GM23338 (cell line): ENCODE measurements at regions not wholly inside any gene's neighbourhood (a gene's known extent, or its start where the extent isn't known, plus 50 kb on each side); places are given as distances from the start of the nearest gene placed in this dataset.

Experiments
- ATAC-seq: fragments of 200-7000 bp; cut with Tn5 transposase; 3 replicates; pipeline ENCODE4 v1.9.1; 2020
- DNase-seq: peaks from one replicate; pipeline ENCODE4 v3.0.0-alpha.2; 2015; ENCODE audit warnings: low spot score
- H2AFZ ChIP-seq: fragments of 200-600 bp; sonication (generic); 2 replicates; pipeline ENCODE4 v1.8.0; 2016; ENCODE audit warnings: antibody characterized with exemption, mild to moderate bottlenecking, moderate library complexity
- H3F3A ChIP-seq: fragments of 200-600 bp; sonication (generic); replicated peaks from 2 replicates; pipeline ENCODE4 v1.8.0; 2017; ENCODE audit warnings: antibody characterized with exemption, mixed run types, low read depth
- H3K27ac ChIP-seq: fragments of 200-600 bp; sonication (generic); 2 replicates; pipeline ENCODE4 v1.6.1; 2016; ENCODE audit warnings: low read depth
- H3K27me3 ChIP-seq: fragments of 200-600 bp; sonication (generic); 2 replicates; pipeline ENCODE4 v1.8.0; 2016; ENCODE audit warnings: mild to moderate bottlenecking, mixed run types, moderate library complexity; ENCODE audit not compliant: insufficient read depth
- H3K36me3 ChIP-seq: fragments of 200-600 bp; sonication (generic); 2 replicates; pipeline ENCODE4 v1.8.0; 2016; ENCODE audit warnings: mild to moderate bottlenecking; ENCODE audit not compliant: insufficient read depth
- H3K4me1 ChIP-seq: fragments of 200-600 bp; sonication (generic); 2 replicates; pipeline ENCODE4 v1.8.0; 2016; ENCODE audit warnings: mild to moderate bottlenecking, moderate library complexity; ENCODE audit not compliant: insufficient read depth
- H3K4me2 ChIP-seq: fragments of 200-600 bp; sonication (generic); 2 replicates; pipeline ENCODE4 v1.7.1; 2017; ENCODE audit warnings: mixed run types
- H3K4me3 ChIP-seq: fragments of 200-600 bp; sonication (generic); 2 replicates; pipeline ENCODE4 v1.6.1; 2016; ENCODE audit warnings: mixed run types
- H3K79me2 ChIP-seq: fragments of 200-600 bp; sonication (generic); replicated peaks from 2 replicates; pipeline ENCODE4 v1.8.0; 2017; ENCODE audit warnings: mild to moderate bottlenecking; ENCODE audit not compliant: insufficient read depth
- H3K9me2 ChIP-seq: fragments of 200-600 bp; sonication (generic); 2 replicates; pipeline ENCODE4 v1.8.0; 2017; ENCODE audit not compliant: insufficient read depth
- H4K20me1 ChIP-seq: fragments of 200-600 bp; sonication (generic); replicated peaks from 2 replicates; pipeline ENCODE4 v1.8.0; 2017; ENCODE audit warnings: mild to moderate bottlenecking; ENCODE audit not compliant: insufficient read depth
- H3K27ac Mint-ChIP-seq: 2 replicates; pipeline ENCODE4 v1.8.0; 2020; ENCODE audit warnings: inconsistent platforms, mild to moderate bottlenecking, moderate library complexity, mixed read lengths
- H3K27me3 Mint-ChIP-seq: 3 replicates; pipeline ENCODE4 v1.8.0; 2022; ENCODE audit warnings: low read depth, mild to moderate bottlenecking, moderate library complexity, mixed read lengths, inconsistent platforms; ENCODE audit not compliant: insufficient read depth, poor library complexity
- H3K36me3 Mint-ChIP-seq: 3 replicates; pipeline ENCODE4 v1.8.0; 2021; ENCODE audit warnings: low read depth, mild to moderate bottlenecking, inconsistent platforms, moderate library complexity, mixed read lengths
- H3K4me1 Mint-ChIP-seq: 3 replicates; pipeline ENCODE4 v1.8.0; 2020; ENCODE audit warnings: mild to moderate bottlenecking, inconsistent platforms, mixed read lengths
- H3K4me3 Mint-ChIP-seq: 3 replicates; pipeline ENCODE4 v1.8.0; 2021; ENCODE audit warnings: moderate library complexity, mild to moderate bottlenecking, inconsistent platforms, mixed read lengths
- H3K9me3 Mint-ChIP-seq: 3 replicates; pipeline ENCODE4 v1.8.0; 2020; ENCODE audit warnings: moderate library complexity, mild to moderate bottlenecking, inconsistent platforms, mixed read lengths
- CREB1 ChIP-seq: fragments of 250-450 bp; sonication (Bioruptor Pico); IDR thresholded peaks from 2 replicates; pipeline ENCODE4 v1.5.0; 2020; ENCODE audit warnings: low read depth, mild to moderate bottlenecking, moderate library complexity
- EZH2 ChIP-seq: fragments of 200-600 bp; sonication (generic); IDR thresholded peaks from one replicate; pipeline ENCODE4 v1.8.0; 2017; ENCODE audit warnings: antibody characterized with exemption, mild to moderate bottlenecking, low read depth; ENCODE audit not compliant: unreplicated experiment
- EZH2phosphoT487 ChIP-seq: fragments of 200-600 bp; sonication (generic); IDR thresholded peaks from one replicate; pipeline ENCODE4 v1.8.1; 2018; ENCODE audit warnings: antibody characterized with exemption; ENCODE audit not compliant: unreplicated experiment
- JUNB ChIP-seq: IDR thresholded peaks from one replicate; pipeline ENCODE4 v1.6.1; 2016; ENCODE audit warnings: antibody characterized with exemption; ENCODE audit not compliant: unreplicated experiment
- NANOG ChIP-seq: IDR thresholded peaks from 2 replicates; pipeline ENCODE4 v1.6.1; 2016; ENCODE audit warnings: antibody characterized with exemption, borderline replicate concordance
- POLR2AphosphoS5 ChIP-seq: IDR thresholded peaks from 2 replicates; pipeline ENCODE4 v1.6.1; 2016; ENCODE audit warnings: antibody characterized with exemption, low read depth
- STAT1 ChIP-seq: IDR thresholded peaks from one replicate; pipeline ENCODE4 v1.6.1; 2016; ENCODE audit warnings: antibody characterized with exemption; ENCODE audit not compliant: unreplicated experiment
- ZNF114 ChIP-seq: fragments of 250-450 bp; sonication (Bioruptor Pico); IDR thresholded peaks from 2 replicates; pipeline ENCODE4 v1.5.0; 2020; ENCODE audit warnings: mild to moderate bottlenecking, moderate library complexity
- ZNF331 ChIP-seq: fragments of 250-450 bp; sonication (Bioruptor Pico); IDR thresholded peaks from 2 replicates; pipeline ENCODE4 v1.5.0; 2020; ENCODE audit warnings: low read depth, mild to moderate bottlenecking, moderate library complexity
- TF ChIP-seq, protein P1 (sequence below): IDR thresholded peaks from one replicate; pipeline ENCODE4 v1.6.1; 2018; ENCODE audit warnings: antibody characterized with exemption; ENCODE audit not compliant: unreplicated experiment
- TF ChIP-seq, protein P2 (sequence below): fragments of 250-450 bp; sonication (Bioruptor Pico); IDR thresholded peaks from 2 replicates; pipeline ENCODE4 v1.5.0; 2020; ENCODE audit warnings: mild to moderate bottlenecking, moderate library complexity
- TF ChIP-seq, protein P3 (sequence below), 2 experiments: fragments of 200-600 bp in 1 of 2; sonication (generic) in 1 of 2; conservative IDR thresholded peaks; 2 replicates each; pipeline versions ENCODE4 v1.5.1 to v1.6.1; 2016 to 2017; ENCODE audit warnings: antibody characterized with exemption in 2 of 2, low read depth in 2 of 2, mild to moderate bottlenecking in 2 of 2, moderate library complexity in 1 of 2
- TF ChIP-seq, protein P4 (sequence below): IDR thresholded peaks from 2 replicates; pipeline ENCODE4 v1.6.1; 2016; ENCODE audit warnings: antibody characterized with exemption

DNA sequence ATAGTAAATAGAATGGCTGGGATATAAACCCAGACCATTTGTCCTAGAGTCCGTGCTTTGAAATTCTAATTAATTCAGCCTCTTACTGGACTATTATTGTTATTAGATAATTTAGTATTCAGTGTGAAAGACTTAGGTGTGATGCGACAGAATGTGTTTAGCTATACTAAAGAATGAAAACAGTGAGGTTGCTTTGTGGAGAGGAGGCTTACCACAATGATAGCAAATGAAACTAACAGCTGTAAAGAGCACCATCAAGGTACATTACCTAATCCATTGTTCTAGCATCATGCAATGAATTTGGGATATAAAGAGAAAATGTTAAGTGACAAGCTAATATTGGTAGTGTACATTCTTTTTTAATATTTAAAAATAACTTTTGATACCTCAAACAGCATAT lies 911.1 kb downstream of the KCNT2 start:
- peaks cover 2% of the 10 kb centered on the region; the same call in 1 of the 3 replicates for H3K4me1 Mint-ChIP-seq
- no peaks in the 10 kb centered on the region for H3K27me3 ChIP-seq
- H3K4me3 Mint-ChIP-seq: no peak overlapping the region
- ATAC-seq (no peak), DNase-seq (no peak)
- H4K20me1 ChIP-seq: no peaks in the 10 kb centered on the region
- H3K4me2 ChIP-seq: no peak overlapping the region
- H3K36me3 ChIP-seq: no peaks in the 10 kb centered on the region
- H3K4me3 ChIP-seq: no peak overlapping the region
- no peaks in the 10 kb centered on the region for H3K36me3 Mint-ChIP-seq
- TF ChIP-seq NANOG: no peak
- no peak for TF ChIP-seq CREB1
- TF ChIP-seq, protein P1, sequence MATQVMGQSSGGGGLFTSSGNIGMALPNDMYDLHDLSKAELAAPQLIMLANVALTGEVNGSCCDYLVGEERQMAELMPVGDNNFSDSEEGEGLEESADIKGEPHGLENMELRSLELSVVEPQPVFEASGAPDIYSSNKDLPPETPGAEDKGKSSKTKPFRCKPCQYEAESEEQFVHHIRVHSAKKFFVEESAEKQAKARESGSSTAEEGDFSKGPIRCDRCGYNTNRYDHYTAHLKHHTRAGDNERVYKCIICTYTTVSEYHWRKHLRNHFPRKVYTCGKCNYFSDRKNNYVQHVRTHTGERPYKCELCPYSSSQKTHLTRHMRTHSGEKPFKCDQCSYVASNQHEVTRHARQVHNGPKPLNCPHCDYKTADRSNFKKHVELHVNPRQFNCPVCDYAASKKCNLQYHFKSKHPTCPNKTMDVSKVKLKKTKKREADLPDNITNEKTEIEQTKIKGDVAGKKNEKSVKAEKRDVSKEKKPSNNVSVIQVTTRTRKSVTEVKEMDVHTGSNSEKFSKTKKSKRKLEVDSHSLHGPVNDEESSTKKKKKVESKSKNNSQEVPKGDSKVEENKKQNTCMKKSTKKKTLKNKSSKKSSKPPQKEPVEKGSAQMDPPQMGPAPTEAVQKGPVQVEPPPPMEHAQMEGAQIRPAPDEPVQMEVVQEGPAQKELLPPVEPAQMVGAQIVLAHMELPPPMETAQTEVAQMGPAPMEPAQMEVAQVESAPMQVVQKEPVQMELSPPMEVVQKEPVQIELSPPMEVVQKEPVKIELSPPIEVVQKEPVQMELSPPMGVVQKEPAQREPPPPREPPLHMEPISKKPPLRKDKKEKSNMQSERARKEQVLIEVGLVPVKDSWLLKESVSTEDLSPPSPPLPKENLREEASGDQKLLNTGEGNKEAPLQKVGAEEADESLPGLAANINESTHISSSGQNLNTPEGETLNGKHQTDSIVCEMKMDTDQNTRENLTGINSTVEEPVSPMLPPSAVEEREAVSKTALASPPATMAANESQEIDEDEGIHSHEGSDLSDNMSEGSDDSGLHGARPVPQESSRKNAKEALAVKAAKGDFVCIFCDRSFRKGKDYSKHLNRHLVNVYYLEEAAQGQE: no peak
- TF ChIP-seq EZH2phosphoT487: no peak
- no peak for TF ChIP-seq ZNF331 (CRISPR knock-in tag)
- no peak for TF ChIP-seq ZNF114 (CRISPR knock-in tag)
- TF ChIP-seq, protein P2, sequence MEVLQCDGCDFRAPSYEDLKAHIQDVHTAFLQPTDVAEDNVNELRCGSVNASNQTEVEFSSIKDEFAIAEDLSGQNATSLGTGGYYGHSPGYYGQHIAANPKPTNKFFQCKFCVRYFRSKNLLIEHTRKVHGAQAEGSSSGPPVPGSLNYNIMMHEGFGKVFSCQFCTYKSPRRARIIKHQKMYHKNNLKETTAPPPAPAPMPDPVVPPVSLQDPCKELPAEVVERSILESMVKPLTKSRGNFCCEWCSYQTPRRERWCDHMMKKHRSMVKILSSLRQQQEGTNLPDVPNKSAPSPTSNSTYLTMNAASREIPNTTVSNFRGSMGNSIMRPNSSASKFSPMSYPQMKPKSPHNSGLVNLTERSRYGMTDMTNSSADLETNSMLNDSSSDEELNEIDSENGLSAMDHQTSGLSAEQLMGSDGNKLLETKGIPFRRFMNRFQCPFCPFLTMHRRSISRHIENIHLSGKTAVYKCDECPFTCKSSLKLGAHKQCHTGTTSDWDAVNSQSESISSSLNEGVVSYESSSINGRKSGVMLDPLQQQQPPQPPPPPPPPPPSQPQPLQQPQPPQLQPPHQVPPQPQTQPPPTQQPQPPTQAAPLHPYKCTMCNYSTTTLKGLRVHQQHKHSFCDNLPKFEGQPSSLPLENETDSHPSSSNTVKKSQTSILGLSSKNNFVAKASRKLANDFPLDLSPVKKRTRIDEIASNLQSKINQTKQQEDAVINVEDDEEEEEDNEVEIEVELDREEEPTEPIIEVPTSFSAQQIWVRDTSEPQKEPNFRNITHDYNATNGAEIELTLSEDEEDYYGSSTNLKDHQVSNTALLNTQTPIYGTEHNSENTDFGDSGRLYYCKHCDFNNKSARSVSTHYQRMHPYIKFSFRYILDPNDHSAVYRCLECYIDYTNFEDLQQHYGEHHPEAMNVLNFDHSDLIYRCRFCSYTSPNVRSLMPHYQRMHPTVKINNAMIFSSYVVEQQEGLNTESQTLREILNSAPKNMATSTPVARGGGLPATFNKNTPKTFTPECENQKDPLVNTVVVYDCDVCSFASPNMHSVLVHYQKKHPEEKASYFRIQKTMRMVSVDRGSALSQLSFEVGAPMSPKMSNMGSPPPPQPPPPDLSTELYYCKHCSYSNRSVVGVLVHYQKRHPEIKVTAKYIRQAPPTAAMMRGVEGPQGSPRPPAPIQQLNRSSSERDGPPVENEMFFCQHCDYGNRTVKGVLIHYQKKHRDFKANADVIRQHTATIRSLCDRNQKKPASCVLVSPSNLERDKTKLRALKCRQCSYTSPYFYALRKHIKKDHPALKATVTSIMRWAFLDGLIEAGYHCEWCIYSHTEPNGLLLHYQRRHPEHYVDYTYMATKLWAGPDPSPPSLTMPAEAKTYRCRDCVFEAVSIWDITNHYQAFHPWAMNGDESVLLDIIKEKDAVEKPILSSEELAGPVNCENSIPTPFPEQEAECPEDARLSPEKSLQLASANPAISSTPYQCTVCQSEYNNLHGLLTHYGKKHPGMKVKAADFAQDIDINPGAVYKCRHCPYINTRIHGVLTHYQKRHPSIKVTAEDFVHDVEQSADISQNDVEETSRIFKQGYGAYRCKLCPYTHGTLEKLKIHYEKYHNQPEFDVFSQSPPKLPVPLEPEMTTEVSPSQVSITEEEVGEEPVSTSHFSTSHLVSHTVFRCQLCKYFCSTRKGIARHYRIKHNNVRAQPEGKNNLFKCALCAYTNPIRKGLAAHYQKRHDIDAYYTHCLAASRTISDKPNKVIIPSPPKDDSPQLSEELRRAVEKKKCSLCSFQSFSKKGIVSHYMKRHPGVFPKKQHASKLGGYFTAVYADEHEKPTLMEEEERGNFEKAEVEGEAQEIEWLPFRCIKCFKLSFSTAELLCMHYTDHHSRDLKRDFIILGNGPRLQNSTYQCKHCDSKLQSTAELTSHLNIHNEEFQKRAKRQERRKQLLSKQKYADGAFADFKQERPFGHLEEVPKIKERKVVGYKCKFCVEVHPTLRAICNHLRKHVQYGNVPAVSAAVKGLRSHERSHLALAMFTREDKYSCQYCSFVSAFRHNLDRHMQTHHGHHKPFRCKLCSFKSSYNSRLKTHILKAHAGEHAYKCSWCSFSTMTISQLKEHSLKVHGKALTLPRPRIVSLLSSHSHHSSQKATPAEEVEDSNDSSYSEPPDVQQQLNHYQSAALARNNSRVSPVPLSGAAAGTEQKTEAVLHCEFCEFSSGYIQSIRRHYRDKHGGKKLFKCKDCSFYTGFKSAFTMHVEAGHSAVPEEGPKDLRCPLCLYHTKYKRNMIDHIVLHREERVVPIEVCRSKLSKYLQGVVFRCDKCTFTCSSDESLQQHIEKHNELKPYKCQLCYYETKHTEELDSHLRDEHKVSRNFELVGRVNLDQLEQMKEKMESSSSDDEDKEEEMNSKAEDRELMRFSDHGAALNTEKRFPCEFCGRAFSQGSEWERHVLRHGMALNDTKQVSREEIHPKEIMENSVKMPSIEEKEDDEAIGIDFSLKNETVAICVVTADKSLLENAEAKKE: no peak
- no peak for TF ChIP-seq POLR2AphosphoS5
- TF ChIP-seq, protein P3, sequence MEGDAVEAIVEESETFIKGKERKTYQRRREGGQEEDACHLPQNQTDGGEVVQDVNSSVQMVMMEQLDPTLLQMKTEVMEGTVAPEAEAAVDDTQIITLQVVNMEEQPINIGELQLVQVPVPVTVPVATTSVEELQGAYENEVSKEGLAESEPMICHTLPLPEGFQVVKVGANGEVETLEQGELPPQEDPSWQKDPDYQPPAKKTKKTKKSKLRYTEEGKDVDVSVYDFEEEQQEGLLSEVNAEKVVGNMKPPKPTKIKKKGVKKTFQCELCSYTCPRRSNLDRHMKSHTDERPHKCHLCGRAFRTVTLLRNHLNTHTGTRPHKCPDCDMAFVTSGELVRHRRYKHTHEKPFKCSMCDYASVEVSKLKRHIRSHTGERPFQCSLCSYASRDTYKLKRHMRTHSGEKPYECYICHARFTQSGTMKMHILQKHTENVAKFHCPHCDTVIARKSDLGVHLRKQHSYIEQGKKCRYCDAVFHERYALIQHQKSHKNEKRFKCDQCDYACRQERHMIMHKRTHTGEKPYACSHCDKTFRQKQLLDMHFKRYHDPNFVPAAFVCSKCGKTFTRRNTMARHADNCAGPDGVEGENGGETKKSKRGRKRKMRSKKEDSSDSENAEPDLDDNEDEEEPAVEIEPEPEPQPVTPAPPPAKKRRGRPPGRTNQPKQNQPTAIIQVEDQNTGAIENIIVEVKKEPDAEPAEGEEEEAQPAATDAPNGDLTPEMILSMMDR (conservative IDR thresholded peaks at IDR 0.05; ENCODE audit: low read depth in 2 of 2): no peak
- no peak for TF ChIP-seq EZH2
- no peak for TF ChIP-seq JUNB
- TF ChIP-seq, protein P4, sequence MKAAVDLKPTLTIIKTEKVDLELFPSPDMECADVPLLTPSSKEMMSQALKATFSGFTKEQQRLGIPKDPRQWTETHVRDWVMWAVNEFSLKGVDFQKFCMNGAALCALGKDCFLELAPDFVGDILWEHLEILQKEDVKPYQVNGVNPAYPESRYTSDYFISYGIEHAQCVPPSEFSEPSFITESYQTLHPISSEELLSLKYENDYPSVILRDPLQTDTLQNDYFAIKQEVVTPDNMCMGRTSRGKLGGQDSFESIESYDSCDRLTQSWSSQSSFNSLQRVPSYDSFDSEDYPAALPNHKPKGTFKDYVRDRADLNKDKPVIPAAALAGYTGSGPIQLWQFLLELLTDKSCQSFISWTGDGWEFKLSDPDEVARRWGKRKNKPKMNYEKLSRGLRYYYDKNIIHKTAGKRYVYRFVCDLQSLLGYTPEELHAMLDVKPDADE: no peak
- TF ChIP-seq STAT1: no peak
- H3K4me1 ChIP-seq: no peaks in the 10 kb centered on the region
- H2AFZ ChIP-seq: no peak overlapping the region
- H3F3A ChIP-seq: no peaks in the 10 kb centered on the region
- no peak overlapping the region for H3K27ac Mint-ChIP-seq
- no peaks in the 10 kb centered on the region for H3K79me2 ChIP-seq
- no peaks in the 10 kb centered on the region for H3K9me3 Mint-ChIP-seq
- H3K27me3 Mint-ChIP-seq: no peaks in the 10 kb centered on the region
- no peak overlapping the region for H3K27ac ChIP-seq
- no peaks in the 10 kb centered on the region for H3K9me2 ChIP-seq
